Neural progenitor cell (in vitro differentiated cells): ENCODE measurements at regions not wholly inside any gene's neighbourhood (a gene's known extent, or its start where the extent isn't known, plus 50 kb on each side); places are given as distances from the start of the nearest gene placed in this dataset. TPM values are rescaled to one million over a fixed set of nuclear protein-coding genes. Genes with fewer than 3 reads are reported as not detected.
A peak's percentile ranks its signal among the peaks of the same experiment; 100 is the strongest.

Experiments used
- DNase-seq: peaks from one replicate; pipeline ENCODE4 v3.0.0-alpha.2; 2016; ENCODE audit warnings: low spot score
- H2AFZ ChIP-seq: fragments of 200-600 bp; sonication (generic); replicated peaks from 2 replicates; pipeline ENCODE4 v1.6.1; 2016; ENCODE audit warnings: antibody characterized with exemption
- H3F3A ChIP-seq: fragments of 200-600 bp; sonication (generic); 2 replicates; pipeline ENCODE4 v1.6.1; 2016; ENCODE audit warnings: antibody characterized with exemption, low read depth
- H3K27ac ChIP-seq: fragments of 200-600 bp; sonication (generic); 2 replicates; pipeline ENCODE4 v1.5.1; 2016; ENCODE audit warnings: mild to moderate bottlenecking
- H3K27me3 ChIP-seq: fragments of 200-600 bp; sonication (generic); 2 replicates; pipeline ENCODE4 v1.6.1; 2016; ENCODE audit warnings: mild to moderate bottlenecking, moderate library complexity
- H3K36me3 ChIP-seq: fragments of 200-600 bp; sonication (generic); 2 replicates; pipeline ENCODE4 v1.5.1; 2016
- H3K4me1 ChIP-seq: fragments of 200-600 bp; sonication (generic); 2 replicates; pipeline ENCODE4 v1.6.1; 2016; ENCODE audit warnings: mixed run types
- H3K4me2 ChIP-seq: fragments of 200-600 bp; sonication (generic); 2 replicates; pipeline ENCODE4 v1.6.1; 2016
- H3K4me3 ChIP-seq: fragments of 200-600 bp; sonication (generic); 2 replicates; pipeline ENCODE4 v1.5.1; 2016
- H3K79me2 ChIP-seq: fragments of 200-600 bp; sonication (generic); 2 replicates; pipeline ENCODE4 v1.6.1; 2016; ENCODE audit warnings: low read depth
- H3K9ac ChIP-seq: fragments of 200-600 bp; sonication (generic); 2 replicates; pipeline ENCODE4 v1.6.1; 2016
- H3K9me3 ChIP-seq: fragments of 200-600 bp; sonication (generic); 2 replicates; pipeline ENCODE4 v1.5.1; 2016; ENCODE audit warnings: low read depth
- H4K20me1 ChIP-seq: fragments of 200-600 bp; sonication (generic); 2 replicates; pipeline ENCODE4 v1.6.1; 2016; ENCODE audit warnings: low read depth
- H3K27ac Mint-ChIP-seq: 3 replicates; pipeline ENCODE4 v1.8.0; 2021; ENCODE audit warnings: mixed read lengths
- H3K27me3 Mint-ChIP-seq: 2 replicates; pipeline ENCODE4 v1.8.0; 2022; ENCODE audit warnings: low read depth, mild to moderate bottlenecking, inconsistent platforms, moderate library complexity, mixed read lengths; ENCODE audit not compliant: insufficient read depth
- H3K36me3 Mint-ChIP-seq: 3 replicates; pipeline ENCODE4 v1.8.0; 2021; ENCODE audit warnings: mixed read lengths
- H3K4me1 Mint-ChIP-seq: 3 replicates; pipeline ENCODE4 v1.8.0; 2021; ENCODE audit warnings: mixed read lengths
- H3K4me3 Mint-ChIP-seq: 3 replicates; pipeline ENCODE4 v1.8.0; 2021; ENCODE audit warnings: mild to moderate bottlenecking, moderate library complexity, mixed read lengths
- H3K9me3 Mint-ChIP-seq: 3 replicates; pipeline ENCODE4 v1.8.0; 2020; ENCODE audit warnings: mixed read lengths
- EZH2 ChIP-seq: fragments of 200-600 bp; sonication (generic); IDR thresholded peaks from 2 replicates; pipeline ENCODE4 v1.6.1; 2017; ENCODE audit warnings: antibody characterized with exemption, mild to moderate bottlenecking, moderate library complexity
- EZH2phosphoT487 ChIP-seq: fragments of 200-600 bp; sonication (generic); IDR thresholded peaks from 2 replicates; pipeline ENCODE4 v1.6.1; 2017; ENCODE audit warnings: antibody characterized with exemption
- small RNA-seq: library from RNA; depleted of rRNA; stranded (forward); fragments of <200 nt; gene quantifications from one replicate; pipeline ENCODE3, GENCODE V24; 2015
- TF ChIP-seq, protein P1 (sequence below): fragments of 200-600 bp; sonication (generic); IDR thresholded peaks from 2 replicates; pipeline ENCODE4 v1.5.1; 2017; ENCODE audit warnings: antibody characterized with exemption, mild to moderate bottlenecking

DNA sequence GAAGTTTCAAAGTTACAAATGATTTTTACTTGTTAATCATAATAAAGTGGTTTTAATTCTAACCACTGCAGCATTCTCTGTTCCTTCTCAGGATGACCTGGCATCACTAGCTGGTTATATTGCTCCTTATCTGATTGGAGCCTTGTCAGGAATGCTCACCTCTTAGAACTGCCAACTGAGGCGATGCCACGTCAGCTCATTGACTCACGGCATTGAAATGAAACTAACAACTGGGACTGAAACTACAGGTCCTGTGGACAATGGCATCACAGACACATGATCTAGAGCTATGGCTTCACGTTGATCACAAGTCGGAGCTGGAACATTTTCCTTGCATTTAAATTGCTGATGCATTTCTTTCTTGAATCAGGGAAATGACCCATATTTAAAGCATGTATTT lies 54.9 kb upstream of the MAP2 start:
- no peaks in the 10 kb centered on the region for H3K79me2 ChIP-seq
- H3K27me3 ChIP-seq = no peaks in the 10 kb centered on the region
- H2AFZ ChIP-seq = no peak overlapping the region
- no peak overlapping the region for H3K4me2 ChIP-seq
- peaks cover 3% of the 10 kb centered on the region for H3K36me3 Mint-ChIP-seq
- no peak for DNase-seq
- no peak overlapping the region for H3K4me3 ChIP-seq
- peaks cover 17% of the 10 kb centered on the region for H3K4me1 Mint-ChIP-seq
- TF ChIP-seq EZH2phosphoT487 (no peak), EZH2 (no peak)
- TF ChIP-seq, protein P1, sequence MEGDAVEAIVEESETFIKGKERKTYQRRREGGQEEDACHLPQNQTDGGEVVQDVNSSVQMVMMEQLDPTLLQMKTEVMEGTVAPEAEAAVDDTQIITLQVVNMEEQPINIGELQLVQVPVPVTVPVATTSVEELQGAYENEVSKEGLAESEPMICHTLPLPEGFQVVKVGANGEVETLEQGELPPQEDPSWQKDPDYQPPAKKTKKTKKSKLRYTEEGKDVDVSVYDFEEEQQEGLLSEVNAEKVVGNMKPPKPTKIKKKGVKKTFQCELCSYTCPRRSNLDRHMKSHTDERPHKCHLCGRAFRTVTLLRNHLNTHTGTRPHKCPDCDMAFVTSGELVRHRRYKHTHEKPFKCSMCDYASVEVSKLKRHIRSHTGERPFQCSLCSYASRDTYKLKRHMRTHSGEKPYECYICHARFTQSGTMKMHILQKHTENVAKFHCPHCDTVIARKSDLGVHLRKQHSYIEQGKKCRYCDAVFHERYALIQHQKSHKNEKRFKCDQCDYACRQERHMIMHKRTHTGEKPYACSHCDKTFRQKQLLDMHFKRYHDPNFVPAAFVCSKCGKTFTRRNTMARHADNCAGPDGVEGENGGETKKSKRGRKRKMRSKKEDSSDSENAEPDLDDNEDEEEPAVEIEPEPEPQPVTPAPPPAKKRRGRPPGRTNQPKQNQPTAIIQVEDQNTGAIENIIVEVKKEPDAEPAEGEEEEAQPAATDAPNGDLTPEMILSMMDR = no peak
- H3K9ac ChIP-seq = no peak overlapping the region
- H4K20me1 ChIP-seq = no peaks in the 10 kb centered on the region
- no peaks in the 10 kb centered on the region for H3F3A ChIP-seq
- H3K27ac ChIP-seq = no peak overlapping the region
- H3K9me3 Mint-ChIP-seq = peaks cover 21% of the 10 kb centered on the region
- peak overlapping the region; percentile 18 for H3K27ac Mint-ChIP-seq
- H3K4me3 Mint-ChIP-seq = no peak overlapping the region
- H3K36me3 ChIP-seq = no peaks in the 10 kb centered on the region
- no peaks in the 10 kb centered on the region for H3K9me3 ChIP-seq
- peaks cover 4% of the 10 kb centered on the region for H3K27me3 Mint-ChIP-seq
- H3K4me1 ChIP-seq = no peaks in the 10 kb centered on the region

DNA sequence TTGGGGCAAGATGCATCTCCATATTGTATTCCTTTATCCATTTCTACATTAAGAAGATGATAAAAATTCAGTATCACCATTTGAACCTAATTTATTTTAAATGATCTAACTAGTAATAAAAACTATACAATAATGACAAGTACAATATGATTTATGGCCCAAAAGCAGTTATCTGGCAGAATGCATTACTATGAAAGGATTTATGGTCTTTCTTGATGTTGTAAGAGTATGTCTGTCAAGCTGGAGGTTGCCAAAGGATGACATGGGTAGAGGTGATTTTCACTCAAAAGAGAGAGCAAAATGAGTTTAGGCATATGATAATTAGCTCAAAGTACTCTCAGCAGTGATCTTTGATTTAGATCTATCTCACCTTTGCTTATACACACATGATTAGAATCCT lies 54.2 kb upstream of the MAP2 start:
- H3K4me3 Mint-ChIP-seq = no peak overlapping the region
- Histone ChIP-seq H3K9ac (no peak overlapping the region), H3K27me3 (no peaks in the 10 kb centered on the region), H3K79me2 (no peaks in the 10 kb centered on the region), H3K4me2 (no peak overlapping the region), H2AFZ (no peak overlapping the region), H3K27ac (no peak overlapping the region), H4K20me1 (no peaks in the 10 kb centered on the region), H3F3A (no peaks in the 10 kb centered on the region), H3K36me3 (no peaks in the 10 kb centered on the region), H3K9me3 (no peaks in the 10 kb centered on the region), H3K4me1 (no peaks in the 10 kb centered on the region), H3K4me3 (no peak overlapping the region)
- peaks cover 17% of the 10 kb centered on the region for H3K4me1 Mint-ChIP-seq
- DNase-seq = no peak
- H3K27ac Mint-ChIP-seq = no peak overlapping the region
- H3K36me3 Mint-ChIP-seq = peaks cover 5% of the 10 kb centered on the region
- H3K9me3 Mint-ChIP-seq = peaks cover 28% of the 10 kb centered on the region
- TF ChIP-seq EZH2phosphoT487 (no peak), EZH2 (no peak)
- TF ChIP-seq, protein P1 = no peak
- peaks cover 3% of the 10 kb centered on the region for H3K27me3 Mint-ChIP-seq

DNA sequence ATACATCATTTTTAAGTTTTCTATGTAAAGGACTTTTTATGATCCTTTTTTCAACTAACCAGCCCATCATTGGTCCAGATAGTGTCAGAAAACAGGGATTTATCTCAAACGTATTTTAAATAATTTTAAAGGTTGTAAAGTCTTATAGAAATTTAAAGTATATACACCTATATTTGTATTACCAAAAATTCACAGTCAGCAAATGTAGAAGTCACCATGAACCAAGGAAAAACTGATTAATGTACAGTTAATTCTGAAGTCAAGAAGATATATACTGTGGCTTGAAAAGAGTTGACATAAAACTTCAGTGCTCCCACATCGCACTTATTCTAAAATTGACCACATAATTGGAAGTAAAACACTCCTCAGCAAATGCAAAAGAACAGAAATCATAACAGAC lies 52.4 kb upstream of the MAP2 start:
- H3K27me3 Mint-ChIP-seq = no peaks in the 10 kb centered on the region

More for the DNA sequence above, 52.4 kb upstream of the MAP2 start:
- Mint-ChIP-seq H3K9me3 (peaks cover 40% of the 10 kb centered on the region), H3K4me3 (no peak overlapping the region), H3K27ac (no peak overlapping the region), H3K4me1 (peaks cover 17% of the 10 kb centered on the region), H3K36me3 (peaks cover 5% of the 10 kb centered on the region)
- Histone ChIP-seq H3K4me1 (no peaks in the 10 kb centered on the region), H3K79me2 (no peaks in the 10 kb centered on the region), H3K4me2 (no peak overlapping the region), H4K20me1 (no peaks in the 10 kb centered on the region), H3K4me3 (no peak overlapping the region), H3F3A (no peaks in the 10 kb centered on the region), H3K27me3 (no peaks in the 10 kb centered on the region), H2AFZ (no peak overlapping the region), H3K9me3 (no peaks in the 10 kb centered on the region), H3K9ac (no peak overlapping the region), H3K36me3 (no peaks in the 10 kb centered on the region), H3K27ac (no peak overlapping the region)
- DNase-seq = no peak
- TF ChIP-seq EZH2phosphoT487 = no peak
- TF ChIP-seq EZH2 = no peak
- TF ChIP-seq, protein P1 = no peak

Small RNAs in the stretch of these regions (small RNA-seq; reads per million reads assigned to genes)
- gene RNA5SP117 = not detected
